ENCODE measurements at regions not wholly inside any gene's neighbourhood (a gene's known extent, or its start where the extent isn't known, plus 50 kb on each side); places are given as distances from the start of the nearest gene placed in this dataset.

DNA sequence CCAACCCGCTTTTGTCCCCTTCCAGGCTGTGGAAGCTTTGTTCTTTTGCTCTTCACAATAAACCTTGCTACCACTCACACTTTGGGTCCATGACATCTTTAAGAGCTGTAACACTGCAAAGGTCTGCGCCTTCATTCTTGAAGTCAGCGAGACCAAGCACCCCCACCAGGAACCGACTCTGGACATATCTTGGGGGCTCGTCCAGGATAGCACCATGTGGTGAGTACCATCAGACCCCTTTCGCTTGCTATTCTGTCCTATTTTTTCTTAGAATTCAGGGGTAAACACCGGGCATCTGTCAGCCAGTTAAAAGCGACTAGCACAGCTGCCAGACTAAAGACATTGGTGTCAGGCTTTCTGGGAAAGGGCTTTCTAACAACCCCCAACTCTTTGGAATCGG, 137.6 kb upstream of the PPFIA2 start:
- TF ChIP-seq, protein P1, sequence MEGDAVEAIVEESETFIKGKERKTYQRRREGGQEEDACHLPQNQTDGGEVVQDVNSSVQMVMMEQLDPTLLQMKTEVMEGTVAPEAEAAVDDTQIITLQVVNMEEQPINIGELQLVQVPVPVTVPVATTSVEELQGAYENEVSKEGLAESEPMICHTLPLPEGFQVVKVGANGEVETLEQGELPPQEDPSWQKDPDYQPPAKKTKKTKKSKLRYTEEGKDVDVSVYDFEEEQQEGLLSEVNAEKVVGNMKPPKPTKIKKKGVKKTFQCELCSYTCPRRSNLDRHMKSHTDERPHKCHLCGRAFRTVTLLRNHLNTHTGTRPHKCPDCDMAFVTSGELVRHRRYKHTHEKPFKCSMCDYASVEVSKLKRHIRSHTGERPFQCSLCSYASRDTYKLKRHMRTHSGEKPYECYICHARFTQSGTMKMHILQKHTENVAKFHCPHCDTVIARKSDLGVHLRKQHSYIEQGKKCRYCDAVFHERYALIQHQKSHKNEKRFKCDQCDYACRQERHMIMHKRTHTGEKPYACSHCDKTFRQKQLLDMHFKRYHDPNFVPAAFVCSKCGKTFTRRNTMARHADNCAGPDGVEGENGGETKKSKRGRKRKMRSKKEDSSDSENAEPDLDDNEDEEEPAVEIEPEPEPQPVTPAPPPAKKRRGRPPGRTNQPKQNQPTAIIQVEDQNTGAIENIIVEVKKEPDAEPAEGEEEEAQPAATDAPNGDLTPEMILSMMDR (IDR thresholded peaks at IDR 0.05): no peak
- no peak for TF ChIP-seq REST (IDR thresholded peaks at IDR 0.05; ENCODE audit: insufficient read depth in 1 of 2, low read depth in 2 of 2, low read length in 1 of 2)
- TF ChIP-seq POLR2AphosphoS5 (IDR thresholded peaks at IDR 0.05; ENCODE audit: low read depth, low read length): no peak
